Endothelial cell of umbilical vein (primary cell): ENCODE measurements at regions not wholly inside any gene's neighbourhood (a gene's known extent, or its start where the extent isn't known, plus 50 kb on each side); places are given as distances from the start of the nearest gene placed in this dataset.

Source experiments
- POLR2AphosphoS5 ChIP-seq: IDR thresholded peaks from 2 replicates; pipeline ENCODE4 v1.6.1; 2012; ENCODE audit warnings: low read depth, mild to moderate bottlenecking, control low read depth, low read length, moderate library complexity; ENCODE audit not compliant: insufficient read depth
- TF ChIP-seq, protein P1 (sequence below), 2 donors: IDR thresholded peaks; 1 replicate in 1 of 2; 2 replicates in 1 of 2; pipeline ENCODE4 v1.5.1; 2011; ENCODE audit warnings: low read length in 2 of 2, mild to moderate bottlenecking in 2 of 2, moderate library complexity in 2 of 2, control low read depth in 1 of 2, inconsistent platforms in 1 of 2, low read depth in 1 of 2; ENCODE audit not compliant: insufficient read depth in 1 of 2; ENCODE audit errors: extremely low read depth in 1 of 2

DNA sequence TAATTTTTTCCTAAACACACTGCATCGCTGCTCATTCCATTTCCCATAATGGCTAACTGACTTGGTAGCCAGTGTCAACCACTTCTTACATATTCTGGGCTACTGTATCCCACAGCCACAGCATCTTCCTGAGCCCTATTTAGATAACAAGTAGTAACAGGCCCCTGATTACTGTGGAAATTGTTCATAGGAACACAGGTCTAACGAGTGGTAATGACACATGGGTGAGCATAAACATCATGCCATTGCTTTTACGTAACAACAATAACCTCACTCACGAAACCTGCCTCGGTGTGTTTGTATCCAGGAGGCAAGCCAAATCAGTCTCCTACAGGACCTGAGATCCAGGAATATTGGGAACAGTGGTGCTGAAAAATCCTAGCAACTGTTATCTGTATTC, 438.6 kb downstream of the KLF5 start:
- TF ChIP-seq POLR2AphosphoS5: no peak
- TF ChIP-seq, protein P1, sequence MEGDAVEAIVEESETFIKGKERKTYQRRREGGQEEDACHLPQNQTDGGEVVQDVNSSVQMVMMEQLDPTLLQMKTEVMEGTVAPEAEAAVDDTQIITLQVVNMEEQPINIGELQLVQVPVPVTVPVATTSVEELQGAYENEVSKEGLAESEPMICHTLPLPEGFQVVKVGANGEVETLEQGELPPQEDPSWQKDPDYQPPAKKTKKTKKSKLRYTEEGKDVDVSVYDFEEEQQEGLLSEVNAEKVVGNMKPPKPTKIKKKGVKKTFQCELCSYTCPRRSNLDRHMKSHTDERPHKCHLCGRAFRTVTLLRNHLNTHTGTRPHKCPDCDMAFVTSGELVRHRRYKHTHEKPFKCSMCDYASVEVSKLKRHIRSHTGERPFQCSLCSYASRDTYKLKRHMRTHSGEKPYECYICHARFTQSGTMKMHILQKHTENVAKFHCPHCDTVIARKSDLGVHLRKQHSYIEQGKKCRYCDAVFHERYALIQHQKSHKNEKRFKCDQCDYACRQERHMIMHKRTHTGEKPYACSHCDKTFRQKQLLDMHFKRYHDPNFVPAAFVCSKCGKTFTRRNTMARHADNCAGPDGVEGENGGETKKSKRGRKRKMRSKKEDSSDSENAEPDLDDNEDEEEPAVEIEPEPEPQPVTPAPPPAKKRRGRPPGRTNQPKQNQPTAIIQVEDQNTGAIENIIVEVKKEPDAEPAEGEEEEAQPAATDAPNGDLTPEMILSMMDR (IDR thresholded peaks at IDR 0.05; ENCODE audit: extremely low read depth in 1 of 2, insufficient read depth in 1 of 2, low read depth in 1 of 2, low read length in 2 of 2): no peak
